Ovary (tissue), 7 donors: ENCODE measurements at regions not wholly inside any gene's neighbourhood (a gene's known extent, or its start where the extent isn't known, plus 50 kb on each side); places are given as distances from the start of the nearest gene placed in this dataset.

ENCODE experiments used
- DNase-seq, 5 donors: peaks; one replicate each; pipeline ENCODE4 v3.0.0-alpha.2; 2019 to 2020
- H3K27ac ChIP-seq, 2 donors: fragments of 200-600 bp; one replicate each; pipeline versions ENCODE4 v1.5.1 to v1.8.0; 2019 to 2022
- H3K27me3 ChIP-seq: fragments of 200-600 bp; one replicate; pipeline ENCODE4 v1.8.0; 2022
- H3K36me3 ChIP-seq: fragments of 200-600 bp; sonication (generic); one replicate; pipeline ENCODE4 v1.5.1; 2019
- H3K4me1 ChIP-seq: one replicate; pipeline ENCODE4 v1.8.1; 2013; ENCODE audit warnings: mild to moderate bottlenecking, moderate library complexity; ENCODE audit not compliant: insufficient read depth
- H3K4me3 ChIP-seq: fragments of 200-600 bp; sonication (generic); one replicate; pipeline ENCODE4 v1.5.1; 2017
- H3K9me3 ChIP-seq, 2 donors: fragments of 200-600 bp in 1 of 2; sonication (generic) in 1 of 2; one replicate each; pipeline versions ENCODE4 v1.5.1 to v1.8.1; 2013 to 2019; ENCODE audit warnings: mild to moderate bottlenecking in 1 of 2, moderate library complexity in 1 of 2
- CTCF ChIP-seq, 3 donors: fragments of 450-650 bp in 2 of 3; fragments of 200-600 bp in 1 of 3; IDR thresholded peaks; one replicate each; pipeline versions ENCODE4 v1.5.1 to v1.8.0; 2016 to 2022; ENCODE audit warnings: antibody characterized with exemption in 3 of 3, mild to moderate bottlenecking in 1 of 3
- EP300 ChIP-seq: sonication (generic); formaldehyde crosslinking; IDR thresholded peaks from one replicate; pipeline ENCODE4 v1.6.1; 2017; ENCODE audit warnings: antibody characterized with exemption
- POLR2A ChIP-seq: fragments of 450-650 bp; IDR thresholded peaks from one replicate; pipeline ENCODE4 v1.6.1; 2017; ENCODE audit warnings: antibody characterized with exemption, mild to moderate bottlenecking, moderate library complexity
- WGBS, 3 donors: extraction: QIAGEN DNeasy Blood & Tissue Kit in 1 of 3; methylation state at CpG; one replicate each; pipeline versions ENCODE4 v1.1.5 to v1.1.7; 2013 to 2017; 5-methylcytosine and 5-hydroxymethylcytosine counted together
- intact Hi-C, 4 donors: fragments of 100-400 bp; cut with DNase I; formaldehyde crosslinking; loops; one replicate each; pipeline versions ENCODE4 v1.11.0 to v1.15.1; 2022 to 2023
- donor health status: DM: no; HTN: no; CAD: no; lungs with moderate emphysema.
- donor health status: DM: no; HTN: no; CAD: no.
- donor health status: Bipolar disorder and iron deficiency.
- donor health status: DM: no; HTN: no; CAD: no.
- donor health status: DM: yes; HTN: yes; CAD: no.

- H3K9me3 ChIP-seq, result no peaks in the 10 kb centered on the region
- no peak overlapping the region for H3K27ac ChIP-seq
- no peaks in the 10 kb centered on the region for H3K4me1 ChIP-seq
- no peaks in the 10 kb centered on the region for H3K36me3 ChIP-seq
- DNase-seq, result no peak
- no peak overlapping the region for H3K4me3 ChIP-seq
- intact Hi-C loops, result no loop called here
- TF ChIP-seq POLR2A (no peak), EP300 (no peak), CTCF (IDR thresholded peaks at IDR 0.05) (no peak)
- WGBS, 3 donors, result 82 to 91% (median 88%) methylated on average over 1 of the region's 1 CpG
- no peaks in the 10 kb centered on the region for H3K27me3 ChIP-seq
Observed at GRCh38 chr12:113573148-113573547, 101.5 kb upstream of the LHX5 start.

DNA sequence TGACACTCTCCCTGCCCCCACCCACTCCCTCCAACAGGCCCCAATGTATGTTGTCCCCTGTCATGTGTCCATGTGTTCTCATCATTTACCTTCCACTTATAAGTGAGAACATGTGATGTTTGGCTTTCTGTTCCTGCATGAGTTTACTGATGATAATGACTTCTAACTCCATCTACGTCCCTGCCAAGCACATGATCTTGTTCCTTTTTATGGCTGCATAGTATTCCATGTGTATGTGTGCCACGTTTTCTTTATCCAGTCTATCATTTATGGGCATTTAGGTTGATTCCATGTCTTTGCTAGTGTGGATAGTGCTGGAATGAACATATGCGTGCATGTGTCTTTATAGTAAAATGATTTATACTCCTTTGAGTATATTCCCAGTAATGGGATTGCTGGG lies 100.0 kb upstream of the LHX5 start:
- Histone ChIP-seq H3K4me1 (no peaks in the 10 kb centered on the region), H3K27ac (no peak overlapping the region), H3K9me3 (no peaks in the 10 kb centered on the region), H3K27me3 (no peaks in the 10 kb centered on the region), H3K4me3 (no peak overlapping the region), H3K36me3 (no peaks in the 10 kb centered on the region)
- no peak for TF ChIP-seq POLR2A
- no peak for TF ChIP-seq CTCF (IDR thresholded peaks at IDR 0.05)
- no peak for TF ChIP-seq EP300
- DNase-seq, result no peak
- WGBS, 3 donors, result 55 to 66% (median 62%) methylated on average over 3 of the region's 3 CpGs
- intact Hi-C loops, result no loop called here

- 27 to 33% (median 31%) methylated on average over 15 to 17 of the region's 17 CpGs for WGBS, 3 donors
- Histone ChIP-seq H3K36me3 (no peaks in the 10 kb centered on the region), H3K27ac (no peak overlapping the region), H3K9me3 (no peaks in the 10 kb centered on the region), H3K4me3 (no peak overlapping the region), H3K4me1 (no peaks in the 10 kb centered on the region), H3K27me3 (no peaks in the 10 kb centered on the region)
- DNase-seq, result no peak
- intact Hi-C loops, result no loop called here
- TF ChIP-seq POLR2A (no peak), CTCF (IDR thresholded peaks at IDR 0.05) (no peak), EP300 (no peak)
Observed at GRCh38 chr12:113569806-113570205, 98.1 kb upstream of the LHX5 start.

DNA sequence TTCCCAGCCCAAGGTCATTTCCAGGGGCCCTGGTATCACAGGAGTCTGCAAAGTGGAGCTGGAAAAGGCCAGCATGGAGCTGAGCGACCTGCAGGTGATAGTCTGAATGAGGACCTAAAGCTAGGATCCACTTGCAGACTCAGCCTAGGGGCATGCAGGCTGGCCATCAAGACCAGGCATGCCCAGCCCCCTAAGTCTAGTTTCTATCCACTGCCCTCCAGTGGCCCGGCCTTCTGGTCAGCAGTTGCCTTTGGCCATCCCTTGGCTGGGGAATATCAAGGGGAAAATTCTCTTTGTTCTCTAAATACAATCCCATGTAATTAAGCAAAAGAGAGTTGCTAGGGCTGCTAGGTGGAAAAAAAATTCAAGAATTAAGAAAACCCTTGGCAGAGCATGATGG lies 96.3 kb upstream of the LHX5 start:
- DNase-seq, result no peak
- H3K27ac ChIP-seq, result no peak overlapping the region
- no peaks in the 10 kb centered on the region for H3K9me3 ChIP-seq
- H3K4me1 ChIP-seq, result no peaks in the 10 kb centered on the region
- no peak overlapping the region for H3K4me3 ChIP-seq
- intact Hi-C loops, result no loop called here
- no peaks in the 10 kb centered on the region for H3K27me3 ChIP-seq
- H3K36me3 ChIP-seq, result no peaks in the 10 kb centered on the region
- TF ChIP-seq CTCF (IDR thresholded peaks at IDR 0.05) (no peak), POLR2A (no peak)
- WGBS, 3 donors, result 82 to 87% (median 86%) methylated on average over 2 of the region's 2 CpGs

- Histone ChIP-seq H3K4me1 (no peaks in the 10 kb centered on the region), H3K4me3 (no peak overlapping the region), H3K36me3 (no peaks in the 10 kb centered on the region), H3K27ac (no peak overlapping the region), H3K27me3 (no peaks in the 10 kb centered on the region), H3K9me3 (no peaks in the 10 kb centered on the region)
- TF ChIP-seq EP300, result no peak
- TF ChIP-seq CTCF (IDR thresholded peaks at IDR 0.05), result no peak
- no peak for TF ChIP-seq POLR2A
- 53 to 67% (median 54%) methylated on average over 8 of the region's 8 CpGs for WGBS, 3 donors
- no peak for DNase-seq
- intact Hi-C loops, result no loop called here
Observed at GRCh38 chr12:113565368-113565767, 93.7 kb upstream of the LHX5 start.
